ENCODE measurements at regions not wholly inside any gene's neighbourhood (a gene's known extent, or its start where the extent isn't known, plus 50 kb on each side); places are given as distances from the start of the nearest gene placed in this dataset.

- TF ChIP-seq CTCF (conservative IDR thresholded peaks at IDR 0.05; ENCODE audit: low read length) (no peak), EZH2phosphoT487 (IDR thresholded peaks at IDR 0.05; ENCODE audit: borderline replicate concordance, low read depth, low read length) (no peak)
- Histone ChIP-seq H3K9me2 (ENCODE audit: insufficient read depth, low read length) (no peaks in the 10 kb centered on the region), H3K79me2 (ENCODE audit: insufficient read depth, low read depth, low read length) (no peaks in the 10 kb centered on the region), H3K9me3 (ENCODE audit: low read length) (no peaks in the 10 kb centered on the region), H3K4me2 (ENCODE audit: low read length) (no peak overlapping the region), H4K20me1 (ENCODE audit: insufficient read depth, low read length) (no peaks in the 10 kb centered on the region), H3K4me3 (ENCODE audit: low read depth, low read length, poor library complexity, severe bottlenecking) (no peak overlapping the region), H3K27ac (ENCODE audit: low read depth, low read length, poor library complexity, severe bottlenecking) (no peak overlapping the region), H2AFZ (ENCODE audit: low read length) (no peak overlapping the region), H3K4me1 (ENCODE audit: insufficient read depth, low read length, poor library complexity, severe bottlenecking) (no peaks in the 10 kb centered on the region), H3K36me3 (ENCODE audit: insufficient read depth, low read length) (no peaks in the 10 kb centered on the region)
- BruUV-seq (replicated peaks) = no TSS peak
- CTCF ChIA-PET (ENCODE audit: unreplicated experiment) = no interaction called here
- no peak for DNase-seq (ENCODE audit: low spot score)
- intact Hi-C loops (cut with micrococcal nuclease; ENCODE audit: unreplicated experiment) = no loop called here
- POLR2A ChIA-PET = interaction anchor here (0.6 to 0.7 kb wide), 2 partner anchors 887 to 1596 kb away, joined by 3 read pairs; no protein-coding TSS in a partner anchor
These were observed 72.0 kb upstream of the GABRA1 start for GRCh38 chr5:161775891-161776290.

DNA sequence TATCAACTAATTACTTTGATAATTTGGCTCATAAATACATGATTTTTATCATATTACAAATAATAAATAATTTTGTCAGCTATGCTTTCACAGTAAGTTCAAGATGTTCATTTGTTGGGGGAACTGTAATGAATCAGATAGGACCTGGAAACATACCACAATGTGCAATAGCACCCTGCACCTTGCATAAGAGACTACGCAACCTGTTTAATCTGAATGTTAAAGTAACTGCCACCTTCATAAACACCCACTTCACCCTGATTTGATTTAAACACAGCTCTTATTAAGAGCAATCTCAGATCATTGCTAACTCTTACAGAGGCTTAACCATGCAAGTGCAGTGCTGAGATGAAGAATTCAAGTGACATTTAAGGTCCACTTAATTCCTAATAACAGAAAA lies 69.1 kb upstream of the GABRA1 start:
- no peaks in the 10 kb centered on the region for H3K79me2 ChIP-seq (ENCODE audit: insufficient read depth, low read depth, low read length)
- H3K4me1 ChIP-seq (ENCODE audit: insufficient read depth, low read length, poor library complexity, severe bottlenecking) = no peaks in the 10 kb centered on the region
- H3K36me3 ChIP-seq (ENCODE audit: insufficient read depth, low read length) = no peaks in the 10 kb centered on the region
- no TSS peak for BruUV-seq (replicated peaks)
- TF ChIP-seq CTCF (conservative IDR thresholded peaks at IDR 0.05; ENCODE audit: low read length) (no peak), EZH2phosphoT487 (IDR thresholded peaks at IDR 0.05; ENCODE audit: borderline replicate concordance, low read depth, low read length) (no peak)
- no peaks in the 10 kb centered on the region for H3K9me2 ChIP-seq (ENCODE audit: insufficient read depth, low read length)
- intact Hi-C loops (cut with micrococcal nuclease; ENCODE audit: unreplicated experiment) = no loop called here
- no peak for DNase-seq (ENCODE audit: low spot score)
- no peak overlapping the region for H3K4me2 ChIP-seq (ENCODE audit: low read length)
- no peak overlapping the region for H3K4me3 ChIP-seq (ENCODE audit: low read depth, low read length, poor library complexity, severe bottlenecking)
- CTCF ChIA-PET (ENCODE audit: unreplicated experiment) = no interaction called here
- H4K20me1 ChIP-seq (ENCODE audit: insufficient read depth, low read length) = no peaks in the 10 kb centered on the region
- POLR2A ChIA-PET = no interaction called here
- no peaks in the 10 kb centered on the region for H3K9me3 ChIP-seq (ENCODE audit: low read length)
- H3K27ac ChIP-seq (ENCODE audit: low read depth, low read length, poor library complexity, severe bottlenecking) = no peak overlapping the region
- no peak overlapping the region for H2AFZ ChIP-seq (ENCODE audit: low read length)

GRCh38 chr5:161783297-161783696 lies 64.6 kb upstream of the GABRA1 start:
- Histone ChIP-seq H3K4me3 (ENCODE audit: low read depth, low read length, poor library complexity, severe bottlenecking) (no peak overlapping the region), H3K4me2 (ENCODE audit: low read length) (no peak overlapping the region), H3K79me2 (ENCODE audit: insufficient read depth, low read depth, low read length) (no peaks in the 10 kb centered on the region), H3K36me3 (ENCODE audit: insufficient read depth, low read length) (no peaks in the 10 kb centered on the region), H3K27ac (ENCODE audit: low read depth, low read length, poor library complexity, severe bottlenecking) (no peak overlapping the region), H3K4me1 (ENCODE audit: insufficient read depth, low read length, poor library complexity, severe bottlenecking) (no peaks in the 10 kb centered on the region), H2AFZ (ENCODE audit: low read length) (no peak overlapping the region), H4K20me1 (ENCODE audit: insufficient read depth, low read length) (no peaks in the 10 kb centered on the region), H3K9me2 (ENCODE audit: insufficient read depth, low read length) (no peaks in the 10 kb centered on the region), H3K9me3 (ENCODE audit: low read length) (no peaks in the 10 kb centered on the region)
- no peak for DNase-seq (ENCODE audit: low spot score)
- ChIA-PET CTCF (ENCODE audit: unreplicated experiment) (no interaction called here), POLR2A (interaction anchor here (0.7 kb wide), 1 partner anchor 139 kb away, joined by 6 read pairs; no protein-coding TSS in a partner anchor)
- TF ChIP-seq EZH2phosphoT487 (IDR thresholded peaks at IDR 0.05; ENCODE audit: borderline replicate concordance, low read depth, low read length) (no peak), CTCF (conservative IDR thresholded peaks at IDR 0.05; ENCODE audit: low read length) (no peak)
- BruUV-seq (replicated peaks) = no TSS peak
- intact Hi-C loops (cut with micrococcal nuclease; ENCODE audit: unreplicated experiment) = no loop called here
